ENCODE measurements at regions not wholly inside any gene's neighbourhood (a gene's known extent, or its start where the extent isn't known, plus 50 kb on each side); places are given as distances from the start of the nearest gene placed in this dataset.

DNA sequence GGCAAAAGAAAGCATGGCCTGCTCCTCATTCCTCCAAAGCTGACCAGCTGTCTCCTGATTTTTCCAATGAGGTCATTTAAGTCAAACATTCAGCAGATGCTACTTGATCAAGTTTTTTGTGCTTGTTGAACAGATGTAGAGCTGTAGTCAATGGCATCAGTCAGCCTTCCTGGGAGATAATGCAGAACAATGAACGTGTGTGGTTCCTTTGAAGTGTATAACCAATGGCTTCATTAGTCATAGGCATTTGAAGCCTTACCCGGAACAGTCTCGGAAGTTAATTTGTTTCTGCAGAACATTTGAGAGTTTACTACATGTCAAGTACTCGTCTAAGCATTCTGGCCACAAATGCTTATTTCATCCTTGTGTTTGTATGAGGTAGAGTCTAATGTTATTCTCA lies 227.1 kb downstream of the ADRA2A start:
- TF ChIP-seq POLR2A (IDR thresholded peaks at IDR 0.05): no peak
- TF ChIP-seq, protein P1, sequence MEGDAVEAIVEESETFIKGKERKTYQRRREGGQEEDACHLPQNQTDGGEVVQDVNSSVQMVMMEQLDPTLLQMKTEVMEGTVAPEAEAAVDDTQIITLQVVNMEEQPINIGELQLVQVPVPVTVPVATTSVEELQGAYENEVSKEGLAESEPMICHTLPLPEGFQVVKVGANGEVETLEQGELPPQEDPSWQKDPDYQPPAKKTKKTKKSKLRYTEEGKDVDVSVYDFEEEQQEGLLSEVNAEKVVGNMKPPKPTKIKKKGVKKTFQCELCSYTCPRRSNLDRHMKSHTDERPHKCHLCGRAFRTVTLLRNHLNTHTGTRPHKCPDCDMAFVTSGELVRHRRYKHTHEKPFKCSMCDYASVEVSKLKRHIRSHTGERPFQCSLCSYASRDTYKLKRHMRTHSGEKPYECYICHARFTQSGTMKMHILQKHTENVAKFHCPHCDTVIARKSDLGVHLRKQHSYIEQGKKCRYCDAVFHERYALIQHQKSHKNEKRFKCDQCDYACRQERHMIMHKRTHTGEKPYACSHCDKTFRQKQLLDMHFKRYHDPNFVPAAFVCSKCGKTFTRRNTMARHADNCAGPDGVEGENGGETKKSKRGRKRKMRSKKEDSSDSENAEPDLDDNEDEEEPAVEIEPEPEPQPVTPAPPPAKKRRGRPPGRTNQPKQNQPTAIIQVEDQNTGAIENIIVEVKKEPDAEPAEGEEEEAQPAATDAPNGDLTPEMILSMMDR (IDR thresholded peaks at IDR 0.05 in 8 of 11, conservative IDR thresholded peaks at IDR 0.05 in 3 of 11): no peak

All from spleen (tissue), 7 donors.